ENCODE measurements at regions not wholly inside any gene's neighbourhood (a gene's known extent, or its start where the extent isn't known, plus 50 kb on each side); places are given as distances from the start of the nearest gene placed in this dataset.

DNA sequence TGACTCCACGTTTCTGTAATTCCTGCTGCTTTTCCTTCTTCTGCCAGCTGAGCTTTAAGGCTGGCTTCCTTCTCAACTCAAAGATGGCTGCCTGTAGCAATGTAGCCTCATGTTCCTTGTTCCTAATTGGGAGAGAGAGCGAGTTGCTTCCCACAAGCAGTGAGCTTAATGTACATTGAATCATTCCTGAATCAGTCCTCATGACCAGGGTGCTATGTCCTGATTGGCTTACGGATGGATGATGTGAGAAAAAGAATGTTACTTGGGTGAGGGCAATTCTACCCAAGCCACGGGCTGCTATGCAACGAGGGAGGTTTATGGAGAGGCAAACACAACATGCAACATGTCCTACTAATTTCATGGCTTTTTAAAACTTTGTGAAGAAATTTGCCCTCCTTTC lies 356.2 kb downstream of the RASEF start:
- no peak for TF ChIP-seq SIN3A (IDR thresholded peaks at IDR 0.05; ENCODE audit: borderline replicate concordance, insufficient read depth, low read length)
- no peak for TF ChIP-seq POLR2AphosphoS5 (IDR thresholded peaks at IDR 0.05; ENCODE audit: low read depth, low read length)
- TF ChIP-seq TAF1 (IDR thresholded peaks at IDR 0.05; ENCODE audit: borderline replicate concordance, insufficient read depth, low read length), result no peak

DNA sequence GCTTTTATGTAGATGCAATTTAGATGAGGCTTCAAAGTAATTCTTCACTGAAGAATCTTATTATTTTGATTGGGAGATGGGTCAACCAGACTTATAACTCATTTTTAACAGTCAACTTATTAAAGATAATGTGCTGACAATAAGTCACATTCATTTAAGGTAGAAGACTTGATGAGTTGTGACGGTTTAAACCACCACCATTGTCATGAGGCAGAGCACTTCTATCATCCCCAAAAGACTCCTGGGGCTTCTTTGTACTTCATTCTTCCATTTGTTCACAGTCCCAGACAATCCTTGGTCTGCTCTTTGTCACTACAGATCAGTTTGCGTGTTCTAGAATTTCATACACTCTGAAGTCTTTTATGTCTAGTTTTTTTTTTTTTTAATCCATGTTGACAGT lies 346.1 kb downstream of the RASEF start:
- TF ChIP-seq POLR2AphosphoS5 (IDR thresholded peaks at IDR 0.05; ENCODE audit: low read depth, low read length) (no peak), SIN3A (IDR thresholded peaks at IDR 0.05; ENCODE audit: borderline replicate concordance, insufficient read depth, low read length) (no peak), TAF1 (IDR thresholded peaks at IDR 0.05; ENCODE audit: borderline replicate concordance, insufficient read depth, low read length) (no peak), FOXP2 (optimal IDR thresholded peaks at IDR 0.05; ENCODE audit: borderline replicate concordance, extremely low read depth, extremely low read length, insufficient read depth) (no peak)
- TF ChIP-seq, protein P1, sequence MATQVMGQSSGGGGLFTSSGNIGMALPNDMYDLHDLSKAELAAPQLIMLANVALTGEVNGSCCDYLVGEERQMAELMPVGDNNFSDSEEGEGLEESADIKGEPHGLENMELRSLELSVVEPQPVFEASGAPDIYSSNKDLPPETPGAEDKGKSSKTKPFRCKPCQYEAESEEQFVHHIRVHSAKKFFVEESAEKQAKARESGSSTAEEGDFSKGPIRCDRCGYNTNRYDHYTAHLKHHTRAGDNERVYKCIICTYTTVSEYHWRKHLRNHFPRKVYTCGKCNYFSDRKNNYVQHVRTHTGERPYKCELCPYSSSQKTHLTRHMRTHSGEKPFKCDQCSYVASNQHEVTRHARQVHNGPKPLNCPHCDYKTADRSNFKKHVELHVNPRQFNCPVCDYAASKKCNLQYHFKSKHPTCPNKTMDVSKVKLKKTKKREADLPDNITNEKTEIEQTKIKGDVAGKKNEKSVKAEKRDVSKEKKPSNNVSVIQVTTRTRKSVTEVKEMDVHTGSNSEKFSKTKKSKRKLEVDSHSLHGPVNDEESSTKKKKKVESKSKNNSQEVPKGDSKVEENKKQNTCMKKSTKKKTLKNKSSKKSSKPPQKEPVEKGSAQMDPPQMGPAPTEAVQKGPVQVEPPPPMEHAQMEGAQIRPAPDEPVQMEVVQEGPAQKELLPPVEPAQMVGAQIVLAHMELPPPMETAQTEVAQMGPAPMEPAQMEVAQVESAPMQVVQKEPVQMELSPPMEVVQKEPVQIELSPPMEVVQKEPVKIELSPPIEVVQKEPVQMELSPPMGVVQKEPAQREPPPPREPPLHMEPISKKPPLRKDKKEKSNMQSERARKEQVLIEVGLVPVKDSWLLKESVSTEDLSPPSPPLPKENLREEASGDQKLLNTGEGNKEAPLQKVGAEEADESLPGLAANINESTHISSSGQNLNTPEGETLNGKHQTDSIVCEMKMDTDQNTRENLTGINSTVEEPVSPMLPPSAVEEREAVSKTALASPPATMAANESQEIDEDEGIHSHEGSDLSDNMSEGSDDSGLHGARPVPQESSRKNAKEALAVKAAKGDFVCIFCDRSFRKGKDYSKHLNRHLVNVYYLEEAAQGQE (IDR thresholded peaks at IDR 0.05; ENCODE audit: insufficient read depth in 1 of 2, low read depth in 2 of 2, low read length in 2 of 2), result no peak

DNA sequence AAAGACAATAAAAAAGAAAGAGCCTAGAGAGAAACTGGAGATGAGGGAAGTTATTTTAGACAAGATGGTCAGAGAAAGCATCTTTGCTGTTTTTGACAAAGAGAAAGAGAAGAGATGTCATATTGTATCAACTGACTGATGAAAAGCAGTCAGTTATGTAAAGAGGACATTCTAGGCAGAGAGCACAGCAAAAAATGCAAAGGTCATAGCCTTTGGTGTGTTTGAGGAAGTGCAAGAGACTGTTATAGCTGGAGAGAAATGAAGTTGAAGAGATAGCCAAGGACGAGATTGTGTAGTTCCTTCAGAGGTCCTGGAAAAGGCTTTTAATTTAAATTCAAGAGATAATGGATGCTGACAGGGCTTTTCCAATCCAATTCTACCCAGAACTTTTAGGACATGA lies 342.4 kb downstream of the RASEF start:
- TF ChIP-seq, protein P1 (IDR thresholded peaks at IDR 0.05; ENCODE audit: insufficient read depth in 1 of 2, low read depth in 2 of 2, low read length in 2 of 2), result no peak
- TF ChIP-seq POLR2AphosphoS5 (IDR thresholded peaks at IDR 0.05; ENCODE audit: low read depth, low read length), result no peak
- TF ChIP-seq FOXP2 (optimal IDR thresholded peaks at IDR 0.05; ENCODE audit: borderline replicate concordance, extremely low read depth, extremely low read length, insufficient read depth), result no peak
- no peak for TF ChIP-seq TAF1 (IDR thresholded peaks at IDR 0.05; ENCODE audit: borderline replicate concordance, insufficient read depth, low read length)
- no peak for TF ChIP-seq SIN3A (IDR thresholded peaks at IDR 0.05; ENCODE audit: borderline replicate concordance, insufficient read depth, low read length)

DNA sequence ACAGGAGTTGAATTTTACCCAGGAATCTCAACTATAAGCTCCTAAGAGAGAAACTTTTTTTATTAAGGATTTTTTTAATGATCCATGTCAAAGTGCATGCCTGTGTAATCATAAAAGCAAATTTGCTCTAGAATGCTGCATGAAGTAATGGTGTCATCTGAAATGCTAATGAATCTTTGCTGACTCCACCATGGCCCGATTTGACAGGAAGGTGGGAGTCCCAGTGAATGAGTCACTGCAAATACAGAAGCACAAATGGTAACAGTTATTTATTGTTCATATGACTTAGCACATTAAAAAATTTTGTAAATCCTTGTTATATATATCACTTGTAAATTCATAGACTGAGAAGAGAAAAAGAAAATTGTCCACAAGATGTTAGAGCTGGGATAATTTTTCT lies 341.3 kb downstream of the RASEF start:
- TF ChIP-seq SIN3A (IDR thresholded peaks at IDR 0.05; ENCODE audit: borderline replicate concordance, insufficient read depth, low read length), result no peak
- TF ChIP-seq, protein P1 (IDR thresholded peaks at IDR 0.05; ENCODE audit: insufficient read depth in 1 of 2, low read depth in 2 of 2, low read length in 2 of 2), result no peak
- no peak for TF ChIP-seq POLR2AphosphoS5 (IDR thresholded peaks at IDR 0.05; ENCODE audit: low read depth, low read length)
- TF ChIP-seq FOXP2 (optimal IDR thresholded peaks at IDR 0.05; ENCODE audit: borderline replicate concordance, extremely low read depth, extremely low read length, insufficient read depth), result no peak
- TF ChIP-seq TAF1 (IDR thresholded peaks at IDR 0.05; ENCODE audit: borderline replicate concordance, insufficient read depth, low read length), result no peak

DNA sequence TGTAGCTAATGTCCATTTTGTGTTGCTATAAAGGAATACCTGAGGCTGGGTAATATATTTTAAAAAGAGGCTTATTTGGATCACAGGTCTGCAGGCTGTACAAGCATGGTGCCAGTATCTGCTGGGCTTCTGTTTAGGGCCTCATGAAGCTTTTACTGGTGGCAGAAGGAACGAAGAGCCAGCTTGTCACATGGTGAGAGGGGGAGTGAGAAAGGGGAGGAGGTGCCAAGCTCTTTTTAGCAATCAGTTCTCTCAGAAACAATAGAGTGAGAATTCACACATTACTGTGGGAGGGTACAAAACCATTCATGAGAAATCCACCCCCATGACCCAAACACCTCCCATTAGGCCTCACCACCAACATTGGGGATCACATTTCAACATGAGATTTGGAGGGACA lies 340.9 kb downstream of the RASEF start:
- TF ChIP-seq FOXP2 (optimal IDR thresholded peaks at IDR 0.05; ENCODE audit: borderline replicate concordance, extremely low read depth, extremely low read length, insufficient read depth) (no peak), TAF1 (IDR thresholded peaks at IDR 0.05; ENCODE audit: borderline replicate concordance, insufficient read depth, low read length) (no peak), POLR2AphosphoS5 (IDR thresholded peaks at IDR 0.05; ENCODE audit: low read depth, low read length) (no peak), SIN3A (IDR thresholded peaks at IDR 0.05; ENCODE audit: borderline replicate concordance, insufficient read depth, low read length) (no peak)
- TF ChIP-seq, protein P1 (IDR thresholded peaks at IDR 0.05; ENCODE audit: insufficient read depth in 1 of 2, low read depth in 2 of 2, low read length in 2 of 2), result no peak

Data from PFSK-1 (cell line).